Choroid plexus epithelial cell (primary cell): ENCODE measurements at regions not wholly inside any gene's neighbourhood (a gene's known extent, or its start where the extent isn't known, plus 50 kb on each side); places are given as distances from the start of the nearest gene placed in this dataset.

Experiments
- DNase-seq: peaks from one replicate; pipeline ENCODE4 v3.0.0-alpha.2; 2010; ENCODE audit warnings: low read depth
- H3K4me3 ChIP-seq: 2 replicates; pipeline ENCODE4 v1.5.1; 2011; ENCODE audit warnings: low read depth, mild to moderate bottlenecking, control low read depth, low read length, moderate library complexity
- TF ChIP-seq, protein P1 (sequence below): conservative IDR thresholded peaks from 2 replicates; pipeline ENCODE4 v1.5.1; 2011; ENCODE audit warnings: low read depth, mild to moderate bottlenecking, control low read depth, inconsistent platforms, low read length, moderate library complexity

DNA sequence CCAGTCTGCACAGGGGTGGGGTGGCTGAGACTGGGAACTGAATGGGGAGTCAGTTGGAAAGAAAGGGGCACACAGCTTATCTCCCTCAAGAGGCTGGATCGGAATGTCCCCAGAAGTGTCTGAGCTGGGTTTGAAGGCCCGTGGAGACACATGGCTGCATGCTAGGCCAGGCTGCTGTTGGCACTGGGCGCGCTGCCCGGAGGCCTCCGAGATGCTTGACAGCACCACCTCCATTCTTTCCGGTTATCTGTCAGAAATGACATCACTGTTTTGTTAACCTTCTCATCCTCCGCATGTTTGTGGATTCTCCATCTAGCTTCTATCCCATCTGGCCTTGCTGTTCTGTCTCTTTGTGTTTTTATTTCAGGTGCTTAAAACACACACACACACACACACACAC lies 85.5 kb downstream of the APIP start:
- H3K4me3 ChIP-seq: no peak overlapping the region
- TF ChIP-seq, protein P1, sequence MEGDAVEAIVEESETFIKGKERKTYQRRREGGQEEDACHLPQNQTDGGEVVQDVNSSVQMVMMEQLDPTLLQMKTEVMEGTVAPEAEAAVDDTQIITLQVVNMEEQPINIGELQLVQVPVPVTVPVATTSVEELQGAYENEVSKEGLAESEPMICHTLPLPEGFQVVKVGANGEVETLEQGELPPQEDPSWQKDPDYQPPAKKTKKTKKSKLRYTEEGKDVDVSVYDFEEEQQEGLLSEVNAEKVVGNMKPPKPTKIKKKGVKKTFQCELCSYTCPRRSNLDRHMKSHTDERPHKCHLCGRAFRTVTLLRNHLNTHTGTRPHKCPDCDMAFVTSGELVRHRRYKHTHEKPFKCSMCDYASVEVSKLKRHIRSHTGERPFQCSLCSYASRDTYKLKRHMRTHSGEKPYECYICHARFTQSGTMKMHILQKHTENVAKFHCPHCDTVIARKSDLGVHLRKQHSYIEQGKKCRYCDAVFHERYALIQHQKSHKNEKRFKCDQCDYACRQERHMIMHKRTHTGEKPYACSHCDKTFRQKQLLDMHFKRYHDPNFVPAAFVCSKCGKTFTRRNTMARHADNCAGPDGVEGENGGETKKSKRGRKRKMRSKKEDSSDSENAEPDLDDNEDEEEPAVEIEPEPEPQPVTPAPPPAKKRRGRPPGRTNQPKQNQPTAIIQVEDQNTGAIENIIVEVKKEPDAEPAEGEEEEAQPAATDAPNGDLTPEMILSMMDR: no peak
- DNase-seq: peak; percentile 43

DNA sequence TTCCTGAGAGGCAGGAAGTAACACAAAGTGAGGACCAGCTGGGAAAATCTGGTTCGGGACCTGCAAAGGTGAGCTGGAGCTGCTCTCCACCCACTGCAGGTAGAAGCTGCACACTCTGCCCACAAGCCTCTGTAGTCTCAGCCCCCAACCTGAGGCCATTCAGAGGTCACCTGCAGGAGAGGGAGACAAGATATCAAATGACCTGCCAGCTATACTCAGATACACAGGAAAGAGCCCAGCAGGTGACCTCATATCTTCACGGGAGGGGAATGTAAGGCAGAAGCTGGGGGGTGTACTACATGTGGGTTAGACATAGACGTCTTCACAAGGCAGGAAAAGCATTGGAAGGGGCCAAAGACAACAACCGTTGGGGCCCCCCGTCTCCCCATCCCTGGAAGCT lies 86.1 kb downstream of the APIP start:
- TF ChIP-seq, protein P1: no peak
- no peak overlapping the region for H3K4me3 ChIP-seq
- no peak for DNase-seq

DNA sequence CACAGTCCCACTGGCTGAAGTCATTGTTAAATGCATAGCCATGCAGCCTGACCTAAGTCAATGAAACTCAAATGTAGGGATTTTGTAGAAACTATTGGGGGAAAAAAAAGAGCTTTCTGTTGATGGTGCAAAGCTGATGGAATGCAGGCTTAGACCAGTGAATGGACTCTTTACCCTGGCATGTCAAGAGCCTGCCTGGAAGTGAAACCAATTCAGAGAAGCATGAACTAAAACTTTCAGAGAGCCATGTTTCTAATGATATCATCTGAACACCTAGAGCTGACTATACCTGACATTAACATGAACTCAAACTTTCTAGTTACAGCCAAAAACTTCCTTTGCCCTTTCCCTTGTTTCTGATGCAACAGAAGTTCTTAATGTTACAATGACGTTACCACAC lies 89.0 kb downstream of the APIP start:
- no peak overlapping the region for H3K4me3 ChIP-seq
- TF ChIP-seq, protein P1: no peak
- DNase-seq: no peak

DNA sequence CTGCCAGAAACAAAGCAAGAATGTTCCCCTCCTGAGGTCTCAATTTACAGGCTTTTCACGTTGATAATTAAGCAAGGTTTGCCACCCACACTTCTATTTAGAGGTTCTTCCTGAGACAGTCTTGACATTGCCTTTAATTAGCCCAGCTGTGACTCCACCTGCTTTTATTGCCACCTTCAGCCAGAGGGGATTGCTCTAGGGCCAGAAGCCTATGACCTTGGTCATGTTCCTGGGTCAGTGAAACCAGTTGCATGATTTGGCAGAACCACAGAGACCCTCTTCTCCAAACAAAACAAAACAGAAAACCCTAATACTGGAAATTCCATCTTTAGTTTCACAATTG lies 89.8 kb downstream of the APIP start:
- TF ChIP-seq, protein P1: no peak
- H3K4me3 ChIP-seq: no peak overlapping the region
- DNase-seq: no peak

DNA sequence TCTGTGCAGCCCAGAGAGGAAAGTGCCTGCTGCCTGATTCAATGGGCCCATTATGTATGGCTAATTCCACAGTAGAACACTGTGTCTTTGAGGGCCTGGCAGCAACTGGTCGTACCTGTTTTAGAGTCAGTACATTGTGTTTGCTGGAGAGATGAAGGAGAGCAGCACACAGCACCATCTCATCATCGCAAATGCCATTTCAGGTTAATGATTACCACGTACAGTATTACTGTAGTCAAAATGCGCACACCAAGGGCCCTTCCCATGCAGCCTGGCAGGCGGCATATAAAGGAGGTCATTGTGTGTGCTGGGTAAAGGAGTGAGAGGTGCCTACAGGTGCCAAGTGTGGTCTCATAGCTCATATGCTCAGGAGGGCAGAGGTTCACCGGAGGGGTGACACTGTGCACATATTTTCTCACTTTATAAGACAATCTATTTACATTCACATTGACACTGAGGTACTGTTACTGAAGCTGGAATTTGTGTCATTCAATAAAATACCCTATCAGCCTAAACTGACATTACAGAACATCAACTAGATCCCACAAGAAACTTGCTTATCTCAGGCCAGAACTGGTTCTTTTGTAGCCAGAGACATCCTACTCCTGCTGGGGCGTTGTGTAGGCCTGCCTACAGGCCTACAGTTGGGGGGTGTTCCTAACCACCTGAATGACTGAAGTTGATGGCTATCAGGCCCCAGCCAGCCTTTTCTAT lies 90.4 kb downstream of the APIP start:
- no peak overlapping the region for H3K4me3 ChIP-seq
- TF ChIP-seq, protein P1: no peak

DNA sequence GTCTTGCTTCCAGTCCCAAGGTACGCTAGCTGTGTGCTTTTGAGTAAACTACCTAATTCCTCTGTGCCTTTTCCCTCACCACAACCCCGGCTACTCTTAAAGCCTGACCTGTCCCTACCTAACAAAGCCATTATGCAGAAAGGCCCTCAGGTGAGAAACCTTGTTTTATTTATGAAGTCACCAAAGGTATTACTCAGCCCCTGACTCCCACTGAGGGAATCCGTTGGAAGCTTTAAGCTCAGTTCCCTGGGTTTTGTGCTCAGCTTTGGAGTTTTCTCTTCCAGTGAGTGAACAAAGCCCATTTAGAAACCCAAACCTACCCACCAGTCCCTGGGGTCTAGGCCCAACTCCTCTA lies 90.9 kb downstream of the APIP start:
- no peak for DNase-seq
- no peak overlapping the region for H3K4me3 ChIP-seq
- TF ChIP-seq, protein P1: no peak

More for the DNA sequence above, 90.4 kb downstream of the APIP start:
- no peak for DNase-seq

DNA sequence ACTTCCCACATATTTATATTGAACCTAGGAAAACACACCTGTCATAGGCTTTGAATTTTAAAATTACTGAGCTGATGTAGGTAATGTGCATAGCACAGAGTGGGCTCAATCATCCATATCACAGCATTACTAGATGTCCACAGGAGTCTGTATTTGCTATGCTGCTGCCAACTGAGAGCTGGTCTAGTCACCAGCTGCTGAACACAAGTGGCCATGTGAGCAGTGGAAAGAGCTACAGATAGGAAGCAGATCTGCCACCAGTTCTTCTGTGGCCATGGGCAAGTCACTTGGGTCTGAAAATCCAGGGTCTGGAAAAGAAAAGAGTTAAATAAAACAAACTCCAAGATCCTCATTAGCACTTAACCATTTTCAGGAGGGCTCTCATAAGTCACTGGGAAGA lies 91.8 kb downstream of the APIP start:
- TF ChIP-seq, protein P1: no peak
- no peak for DNase-seq
- no peak overlapping the region for H3K4me3 ChIP-seq
